ENCODE measurements at regions not wholly inside any gene's neighbourhood (a gene's known extent, or its start where the extent isn't known, plus 50 kb on each side); places are given as distances from the start of the nearest gene placed in this dataset.

DNA sequence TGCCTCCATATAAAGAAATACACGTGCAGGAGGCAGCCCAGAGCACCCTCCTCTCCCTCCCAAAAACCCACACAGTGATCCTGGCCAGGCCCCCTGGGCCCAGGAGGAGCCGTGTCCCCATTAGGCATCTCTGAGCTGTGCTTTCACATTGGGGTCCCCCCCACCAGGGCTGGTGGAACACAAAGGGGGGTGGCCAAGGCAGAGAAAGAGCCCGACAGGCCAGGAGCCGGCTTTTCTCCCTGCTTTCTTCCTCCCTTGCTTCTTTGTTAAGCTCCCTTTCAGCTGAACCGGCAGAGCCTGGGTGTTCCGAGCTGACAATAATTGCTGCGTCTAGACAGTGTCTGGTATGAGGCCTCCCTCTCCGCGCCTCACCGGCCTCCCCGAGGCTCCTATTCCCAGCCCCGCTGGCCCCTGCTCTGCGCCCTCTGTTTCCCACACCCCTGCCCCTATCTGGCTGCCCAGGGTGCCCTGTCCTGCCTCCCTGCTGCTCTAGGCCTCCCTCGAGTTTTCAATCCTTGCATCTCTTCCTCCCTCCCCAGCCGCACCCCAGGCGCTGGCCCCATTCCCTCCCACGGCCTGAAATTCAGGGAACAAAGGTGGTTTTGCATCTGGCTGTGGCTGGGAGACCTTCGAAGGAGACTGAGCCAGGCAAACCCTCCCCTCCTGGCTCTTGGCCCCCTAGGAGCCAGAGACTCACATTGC is 120.6 kb downstream of the C9orf50 start:
- H3K18ac ChIP-seq (ENCODE audit: low read depth, low read length), result peak overlapping the region; percentile 17; the same call in 1 of the 2 replicates
- H3K27me3 ChIP-seq (ENCODE audit: control insufficient read depth, insufficient read depth, low read length), result no peaks in the 10 kb centered on the region
- H2BK120ac ChIP-seq (ENCODE audit: low read depth, low read length), result peak overlapping the region; percentile 26
- peaks cover 26 to 44% of the 10 kb centered on the region in 2 experiments for H3K79me1 ChIP-seq (ENCODE audit: low read depth in 1 of 2, low read length in 2 of 2)
- ChIA-PET POLR2A (ENCODE audit: unreplicated experiment) (interaction anchor here (0.6 kb wide), 1 partner anchor 50 kb away, joined by 6 read pairs; no protein-coding TSS in a partner anchor), CTCF (no interaction called here)
- in situ Hi-C loops (cut with MboI; ENCODE audit: low sequenced_read_pairs), result no loop called here
- H2BK20ac ChIP-seq (ENCODE audit: low read depth, low read length), result no peak overlapping the region
- peak overlapping the region; percentile 39 for H4K91ac ChIP-seq (ENCODE audit: insufficient read depth, low read depth, low read length)
- no peaks in the 10 kb centered on the region for H3K9me3 ChIP-seq (ENCODE audit: control insufficient read depth, insufficient read depth, low read length)
- no peak for TF ChIP-seq MAZ (IDR thresholded peaks at IDR 0.05; ENCODE audit: borderline replicate concordance, low read depth, low read length)
- no peak for TF ChIP-seq NFE2L2 (IDR thresholded peaks at IDR 0.05; ENCODE audit: low read depth, low read length)
- no peak for TF ChIP-seq ELK1 (IDR thresholded peaks at IDR 0.05; ENCODE audit: borderline replicate concordance, low read depth, low read length)
- no peak for TF ChIP-seq USF2 (IDR thresholded peaks at IDR 0.05; ENCODE audit: low read depth, low read length)
- TF ChIP-seq, protein P1, sequence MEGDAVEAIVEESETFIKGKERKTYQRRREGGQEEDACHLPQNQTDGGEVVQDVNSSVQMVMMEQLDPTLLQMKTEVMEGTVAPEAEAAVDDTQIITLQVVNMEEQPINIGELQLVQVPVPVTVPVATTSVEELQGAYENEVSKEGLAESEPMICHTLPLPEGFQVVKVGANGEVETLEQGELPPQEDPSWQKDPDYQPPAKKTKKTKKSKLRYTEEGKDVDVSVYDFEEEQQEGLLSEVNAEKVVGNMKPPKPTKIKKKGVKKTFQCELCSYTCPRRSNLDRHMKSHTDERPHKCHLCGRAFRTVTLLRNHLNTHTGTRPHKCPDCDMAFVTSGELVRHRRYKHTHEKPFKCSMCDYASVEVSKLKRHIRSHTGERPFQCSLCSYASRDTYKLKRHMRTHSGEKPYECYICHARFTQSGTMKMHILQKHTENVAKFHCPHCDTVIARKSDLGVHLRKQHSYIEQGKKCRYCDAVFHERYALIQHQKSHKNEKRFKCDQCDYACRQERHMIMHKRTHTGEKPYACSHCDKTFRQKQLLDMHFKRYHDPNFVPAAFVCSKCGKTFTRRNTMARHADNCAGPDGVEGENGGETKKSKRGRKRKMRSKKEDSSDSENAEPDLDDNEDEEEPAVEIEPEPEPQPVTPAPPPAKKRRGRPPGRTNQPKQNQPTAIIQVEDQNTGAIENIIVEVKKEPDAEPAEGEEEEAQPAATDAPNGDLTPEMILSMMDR (conservative IDR thresholded peaks at IDR 0.05; ENCODE audit: low read depth, low read length), result no peak
- TF ChIP-seq RCOR1 (IDR thresholded peaks at IDR 0.05; ENCODE audit: insufficient replicate concordance, low read length), result no peak
- no peak for TF ChIP-seq POLR2A (IDR thresholded peaks at IDR 0.05; ENCODE audit: low read depth, low read length)
- TF ChIP-seq RAD21 (IDR thresholded peaks at IDR 0.05; ENCODE audit: low read length), result no peak
- TF ChIP-seq SMC3 (IDR thresholded peaks at IDR 0.05; ENCODE audit: low read depth, low read length), result no peak
- no peak for TF ChIP-seq CEBPB (IDR thresholded peaks at IDR 0.05; ENCODE audit: low read depth, low read length)
- no peak for TF ChIP-seq FOS (IDR thresholded peaks at IDR 0.05; ENCODE audit: low read depth, low read length)
- H3K14ac ChIP-seq (replicated peaks; ENCODE audit: low read depth, low read length), result peak overlapping the region; percentile 51
- H3K9me1 ChIP-seq (ENCODE audit: insufficient read depth, low read length), result peaks cover 16% of the 10 kb centered on the region
- no peak overlapping the region; the same call in 1 of the 2 replicates for H3K23ac ChIP-seq (ENCODE audit: low read depth, low read length)
- peak overlapping the region; percentile 58 for H3K27ac ChIP-seq (ENCODE audit: insufficient read depth, low read length)
- dilution Hi-C loops (cut with HindIII; ENCODE audit: low sequenced_read_pairs, unreplicated experiment), result no loop called here
- peaks cover 36% of the 10 kb centered on the region for H3K4me1 ChIP-seq (ENCODE audit: control insufficient read depth, insufficient read depth, low read length)
- peak overlapping the region; percentile 35; the same call in 1 of the 3 replicates for H2BK15ac ChIP-seq (ENCODE audit: low read depth, low read length)
- H2AFZ ChIP-seq (replicated peaks; ENCODE audit: low read length, poor library complexity), result peak overlapping the region; percentile 45
- peak overlapping the region; percentile 30 for H4K5ac ChIP-seq (ENCODE audit: low read depth, low read length)
- peaks cover 6% of the 10 kb centered on the region; the same call in 1 of the 2 replicates for H3K36me3 ChIP-seq (ENCODE audit: control insufficient read depth, insufficient read depth, low read length)
- WGBS, 2 experiments (ENCODE audit: extremely low coverage in 2 of 2, insufficient read length in 1 of 2), result 53% methylated on average over 6 of the region's 18 CpGs; no CpG with 5 or more reads in 1 of the 2 experiments
- peak overlapping the region; percentile 50 for H3K4ac ChIP-seq (ENCODE audit: low read depth, low read length)
- H3K56ac ChIP-seq (ENCODE audit: extremely low read depth, insufficient read depth, low read length), result no peak overlapping the region
- no peak overlapping the region for H3K4me3 ChIP-seq (ENCODE audit: insufficient read depth, low read depth, low read length)
- H2AK5ac ChIP-seq (ENCODE audit: low read depth, low read length), result peak overlapping the region; percentile 60
- DNase-seq (no peak), ATAC-seq (ENCODE audit: low read depth) (no peak)
- peak overlapping the region; percentile 36; the same call in 1 of the 2 replicates for H3K9ac ChIP-seq (ENCODE audit: low read depth, low read length)
- BruUV-seq (replicated peaks), result no TSS peak
- intact Hi-C loops (cut with micrococcal nuclease), result no loop called here
- peak overlapping the region; percentile 42 for H2BK5ac ChIP-seq (ENCODE audit: low read depth, low read length, poor library complexity, severe bottlenecking)
- no peaks in the 10 kb centered on the region for H4K20me1 ChIP-seq (ENCODE audit: insufficient read depth, low read length)
- H3K4me2 ChIP-seq (ENCODE audit: low read depth, low read length), result no peak overlapping the region
- peak overlapping the region; percentile 89 for H2AK9ac ChIP-seq (replicated peaks; ENCODE audit: low read depth, low read length, poor library complexity)
- H4K8ac ChIP-seq (ENCODE audit: low read depth in 2 of 2, low read length in 2 of 2), result peak overlapping the region; percentile 36 to 51; a peak in 3 of 4 replicates
